Trophoblast cell (in vitro differentiated cells and primary cell): ENCODE measurements at regions not wholly inside any gene's neighbourhood (a gene's known extent, or its start where the extent isn't known, plus 50 kb on each side); places are given as distances from the start of the nearest gene placed in this dataset.

Source experiments
- DNase-seq, 2 donors: peaks; one replicate each; pipeline ENCODE4 v3.0.0-alpha.2; 2016
- H2AFZ ChIP-seq: 2 replicates; pipeline ENCODE4 v1.6.1; 2013; ENCODE audit warnings: low read length, moderate library complexity, mild to moderate bottlenecking; ENCODE audit not compliant: insufficient read depth, poor library complexity
- H2AK5ac ChIP-seq: 2 replicates; pipeline ENCODE4 v1.6.1; 2013; ENCODE audit warnings: mild to moderate bottlenecking, low read length
- H2BK120ac ChIP-seq: 2 replicates; pipeline ENCODE4 v1.6.1; 2013; ENCODE audit warnings: low read length, mild to moderate bottlenecking, moderate library complexity; ENCODE audit not compliant: insufficient read depth, poor library complexity
- H2BK12ac ChIP-seq: 2 replicates; pipeline ENCODE4 v1.6.1; 2013; ENCODE audit warnings: mild to moderate bottlenecking, low read length, moderate library complexity
- H2BK5ac ChIP-seq: 2 replicates; pipeline ENCODE4 v1.6.1; 2013; ENCODE audit warnings: low read length, low read depth, moderate library complexity, mild to moderate bottlenecking; ENCODE audit not compliant: poor library complexity
- H3K14ac ChIP-seq: 2 replicates; pipeline ENCODE4 v1.6.1; 2013; ENCODE audit warnings: mild to moderate bottlenecking, low read length
- H3K18ac ChIP-seq: 2 replicates; pipeline ENCODE4 v1.6.1; 2013; ENCODE audit warnings: mild to moderate bottlenecking, low read length
- H3K23ac ChIP-seq: 2 replicates; pipeline ENCODE4 v1.6.1; 2013; ENCODE audit warnings: low read length
- H3K27ac ChIP-seq: 2 replicates; pipeline ENCODE4 v1.5.1; 2013; ENCODE audit warnings: low read depth, mild to moderate bottlenecking, inconsistent platforms, low read length, moderate library complexity
- H3K27me3 ChIP-seq: 2 replicates; pipeline ENCODE4 v1.6.1; 2013; ENCODE audit warnings: inconsistent platforms, mild to moderate bottlenecking, low read length, moderate library complexity; ENCODE audit not compliant: insufficient read depth
- H3K36me3 ChIP-seq, 2 experiments: 1 replicate in 1 of 2; 2 replicates in 1 of 2; pipeline ENCODE4 v1.6.1; 2013; ENCODE audit warnings: low read length in 2 of 2, mild to moderate bottlenecking in 2 of 2, moderate library complexity in 1 of 2; ENCODE audit not compliant: insufficient read depth in 2 of 2, control insufficient read depth in 1 of 2
- H3K4ac ChIP-seq: 2 replicates; pipeline ENCODE4 v1.6.1; 2013; ENCODE audit warnings: low read depth, mild to moderate bottlenecking, low read length, moderate library complexity
- H3K4me1 ChIP-seq, 2 experiments: 1 replicate in 1 of 2; 2 replicates in 1 of 2; pipeline ENCODE4 v1.6.1; 2013; ENCODE audit warnings: low read length in 2 of 2, mild to moderate bottlenecking in 2 of 2, moderate library complexity in 1 of 2; ENCODE audit not compliant: insufficient read depth in 2 of 2, control insufficient read depth in 1 of 2
- H3K4me2 ChIP-seq: 2 replicates; pipeline ENCODE4 v1.6.1; 2013; ENCODE audit warnings: inconsistent platforms, mild to moderate bottlenecking, low read length, moderate library complexity
- H3K4me3 ChIP-seq: 2 replicates; pipeline ENCODE4 v1.5.1; 2013; ENCODE audit warnings: mild to moderate bottlenecking, low read depth, low read length, inconsistent platforms
- H3K79me1 ChIP-seq: one replicate; pipeline ENCODE4 v1.6.1; 2013; ENCODE audit warnings: low read length
- H3K79me2 ChIP-seq: 2 replicates; pipeline ENCODE4 v1.6.1; 2013; ENCODE audit warnings: low read length, mild to moderate bottlenecking; ENCODE audit not compliant: control insufficient read depth, insufficient read depth, poor library complexity
- H3K9ac ChIP-seq: 2 replicates; pipeline ENCODE4 v1.6.1; 2013; ENCODE audit warnings: mild to moderate bottlenecking, low read length
- H3K9me3 ChIP-seq: 2 replicates; pipeline ENCODE4 v1.6.1; 2013; ENCODE audit warnings: low read depth, mild to moderate bottlenecking, control low read depth, inconsistent platforms, low read length; ENCODE audit not compliant: insufficient read depth
- H4K12ac ChIP-seq: 2 replicates; pipeline ENCODE4 v1.6.1; 2013; ENCODE audit warnings: low read depth, mild to moderate bottlenecking, low read length, moderate library complexity
- H4K8ac ChIP-seq: 2 replicates; pipeline ENCODE4 v1.6.1; 2013; ENCODE audit warnings: low read depth, mild to moderate bottlenecking, low read length, moderate library complexity
- H4K91ac ChIP-seq: one replicate; pipeline ENCODE4 v1.6.1; 2013; ENCODE audit warnings: low read depth, mild to moderate bottlenecking, low read length, moderate library complexity
- WGBS: extraction: QIAGEN DNeasy Blood & Tissue Kit; methylation state at CpG from one replicate; pipeline ENCODE4 v1.1.7; 2013; ENCODE audit warnings: missing lambda C conversion rate; ENCODE audit not compliant: insufficient read length, insufficient coverage; ENCODE audit errors: extremely low coverage; 5-methylcytosine and 5-hydroxymethylcytosine counted together

GRCh38 chr21:35268261-35268660, 219.2 kb upstream of the RUNX1 start:
- Histone ChIP-seq H3K14ac (no peak overlapping the region), H3K27ac (no peak overlapping the region)
- no CpG with 5 or more reads among the region's 1 CpG for WGBS

GRCh38 chr21:35266546-35266945, 217.4 kb upstream of the RUNX1 start:
- Histone ChIP-seq H3K4ac (no peak overlapping the region), H3K4me2 (no peak overlapping the region), H3K9me3 (no peaks in the 10 kb centered on the region), H3K36me3 (no peaks in the 10 kb centered on the region), H3K18ac (no peak overlapping the region), H2BK12ac (no peak overlapping the region), H3K27me3 (no peaks in the 10 kb centered on the region), H2AK5ac (no peak overlapping the region), H3K79me2 (no peaks in the 10 kb centered on the region), H3K23ac (no peak overlapping the region), H3K4me1 (peaks cover 2 to 6% of the 10 kb centered on the region in 2 experiments), H2AFZ (no peak overlapping the region), H2BK120ac (no peak overlapping the region), H3K14ac (no peak overlapping the region), H3K27ac (no peak overlapping the region), H3K4me3 (no peak overlapping the region), H3K9ac (no peak overlapping the region), H4K91ac (no peak overlapping the region), H4K8ac (no peak overlapping the region), H4K12ac (no peak overlapping the region), H2BK5ac (no peak overlapping the region), H3K79me1 (no peaks in the 10 kb centered on the region)
- no CpG with 5 or more reads among the region's 3 CpGs for WGBS
- DNase-seq = peak; percentile 92 to 97

More at GRCh38 chr21:35268261-35268660, 219.2 kb upstream of the RUNX1 start:
- no peak overlapping the region for H3K4me3 ChIP-seq
- no peak overlapping the region for H4K8ac ChIP-seq
- H3K4me2 ChIP-seq = no peak overlapping the region
- no peak overlapping the region for H2BK5ac ChIP-seq
- H3K36me3 ChIP-seq = no peaks in the 10 kb centered on the region
- no peak overlapping the region for H2BK120ac ChIP-seq
- H3K79me2 ChIP-seq = no peaks in the 10 kb centered on the region
- no peak overlapping the region for H2AFZ ChIP-seq
- no peak overlapping the region for H4K12ac ChIP-seq
- no peak overlapping the region for H4K91ac ChIP-seq
- H3K18ac ChIP-seq = no peak overlapping the region
- DNase-seq = no peak
- H2AK5ac ChIP-seq = no peak overlapping the region
- H3K4ac ChIP-seq = no peak overlapping the region
- no peaks in the 10 kb centered on the region for H3K79me1 ChIP-seq
- H3K23ac ChIP-seq = no peak overlapping the region
- no peak overlapping the region for H2BK12ac ChIP-seq
- H3K27me3 ChIP-seq = no peaks in the 10 kb centered on the region
- no peaks in the 10 kb centered on the region for H3K9me3 ChIP-seq
- no peak overlapping the region for H3K9ac ChIP-seq
- H3K4me1 ChIP-seq = peaks cover 2 to 6% of the 10 kb centered on the region in 2 experiments

DNA sequence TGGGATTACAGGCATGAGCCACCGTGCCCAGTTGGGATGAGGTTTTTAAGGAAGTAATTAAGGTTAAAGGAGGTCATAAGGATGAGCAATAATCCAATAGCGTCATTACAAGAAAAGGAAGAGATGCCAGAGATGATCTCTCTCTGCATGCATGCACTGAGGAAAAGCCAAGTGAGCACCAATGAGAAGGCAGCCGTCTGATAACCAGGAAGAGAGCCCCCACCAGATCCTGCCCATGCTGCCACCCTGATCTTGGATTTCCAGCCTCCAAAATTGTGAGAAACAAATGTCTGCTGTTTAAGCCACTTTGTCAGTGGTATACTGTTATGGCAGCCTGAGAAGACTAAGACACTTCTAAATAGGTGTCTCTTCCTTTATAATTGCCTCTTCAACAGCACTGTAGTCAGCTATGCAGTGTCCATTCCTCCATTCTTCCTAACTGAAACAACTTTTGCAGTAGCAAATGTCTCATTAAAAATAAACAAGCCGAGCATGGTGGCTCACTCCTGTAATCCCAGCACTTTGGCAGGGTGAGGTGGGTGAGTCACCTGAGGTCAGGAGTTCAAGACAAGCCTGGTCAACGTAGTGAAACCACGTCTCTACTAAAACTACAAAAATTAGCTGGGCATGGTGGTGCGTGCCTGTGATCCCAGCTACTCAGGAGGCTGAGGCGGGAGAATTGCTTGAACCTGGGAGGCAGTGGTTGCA, 216.2 kb upstream of the RUNX1 start:
- H3K4me2 ChIP-seq = no peak overlapping the region
- no CpG with 5 or more reads among the region's 8 CpGs for WGBS
- H3K14ac ChIP-seq = no peak overlapping the region
- H4K91ac ChIP-seq = no peak overlapping the region
- H3K18ac ChIP-seq = no peak overlapping the region
- H3K79me2 ChIP-seq = no peaks in the 10 kb centered on the region
- no peak overlapping the region for H2BK120ac ChIP-seq
- no peaks in the 10 kb centered on the region for H3K36me3 ChIP-seq
- no peak overlapping the region for H3K9ac ChIP-seq
- no peaks in the 10 kb centered on the region for H3K79me1 ChIP-seq
- no peak overlapping the region for H2BK12ac ChIP-seq
- H3K23ac ChIP-seq = no peak overlapping the region
- H3K9me3 ChIP-seq = peaks cover 1% of the 10 kb centered on the region
- H2BK5ac ChIP-seq = no peak overlapping the region
- no peak overlapping the region for H4K12ac ChIP-seq
- no peak overlapping the region for H2AK5ac ChIP-seq
- H4K8ac ChIP-seq = no peak overlapping the region
- peaks cover 2 to 6% of the 10 kb centered on the region in 2 experiments for H3K4me1 ChIP-seq
- no peak overlapping the region for H3K4me3 ChIP-seq
- H2AFZ ChIP-seq = no peak overlapping the region
- no peak overlapping the region for H3K4ac ChIP-seq
- no peaks in the 10 kb centered on the region for H3K27me3 ChIP-seq
- H3K27ac ChIP-seq = no peak overlapping the region
- DNase-seq = peak; percentile 73 to 79

- H3K9ac ChIP-seq = no peak overlapping the region
- no peak overlapping the region for H2AFZ ChIP-seq
- no peaks in the 10 kb centered on the region for H3K79me2 ChIP-seq
- H4K12ac ChIP-seq = no peak overlapping the region
- H3K14ac ChIP-seq = no peak overlapping the region
- no peak overlapping the region for H2BK120ac ChIP-seq
- no peaks in the 10 kb centered on the region for H3K36me3 ChIP-seq
- H3K4ac ChIP-seq = no peak overlapping the region
- no peak for DNase-seq
- no CpG with 5 or more reads among the region's 2 CpGs for WGBS
- no peak overlapping the region for H3K23ac ChIP-seq
- H4K91ac ChIP-seq = no peak overlapping the region
- no peak overlapping the region for H2BK5ac ChIP-seq
- H2AK5ac ChIP-seq = no peak overlapping the region
- no peak overlapping the region for H3K4me2 ChIP-seq
- H3K9me3 ChIP-seq = peaks cover 1% of the 10 kb centered on the region
- H3K4me1 ChIP-seq = no peaks in the 10 kb centered on the region
- H3K27ac ChIP-seq = no peak overlapping the region
- H3K18ac ChIP-seq = no peak overlapping the region
- no peaks in the 10 kb centered on the region for H3K79me1 ChIP-seq
- no peaks in the 10 kb centered on the region for H3K27me3 ChIP-seq
- no peak overlapping the region for H4K8ac ChIP-seq
- no peak overlapping the region for H2BK12ac ChIP-seq
- H3K4me3 ChIP-seq = no peak overlapping the region
Measured at GRCh38 chr21:35259457-35259856, 210.4 kb upstream of the RUNX1 start.
